Central memory CD4-positive, alpha-beta T cell (primary cell): ENCODE measurements at regions not wholly inside any gene's neighbourhood (a gene's known extent, or its start where the extent isn't known, plus 50 kb on each side); places are given as distances from the start of the nearest gene placed in this dataset.
"Not testable (repeated sequence)": the region's sequence is repeated elsewhere in the genome, so short reads cannot be mapped to it uniquely, and the experiment has no call there.

Experiments
- DNase-seq: peaks from one replicate; pipeline ENCODE4 v3.0.0; 2022

DNA sequence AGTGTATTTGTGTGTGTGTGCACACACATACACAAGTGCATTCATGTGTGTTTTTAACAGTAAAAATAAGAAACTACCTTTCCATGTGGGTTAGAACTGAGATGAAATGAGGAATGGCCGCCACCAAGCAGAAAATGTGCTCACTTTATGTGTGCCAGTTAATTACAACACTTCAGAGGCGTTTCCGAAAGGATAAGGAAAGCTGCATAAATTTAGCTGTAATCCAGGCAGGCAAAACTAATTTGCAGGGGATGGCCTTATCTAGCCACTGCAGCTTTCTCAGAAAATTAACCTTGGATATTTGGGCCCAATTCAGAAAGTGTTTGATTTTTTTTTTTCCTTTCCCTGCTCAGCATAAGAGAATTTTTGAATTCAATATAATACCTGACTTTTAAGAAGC, 328.8 kb upstream of the PHF14 start:
- no peak for DNase-seq

DNA sequence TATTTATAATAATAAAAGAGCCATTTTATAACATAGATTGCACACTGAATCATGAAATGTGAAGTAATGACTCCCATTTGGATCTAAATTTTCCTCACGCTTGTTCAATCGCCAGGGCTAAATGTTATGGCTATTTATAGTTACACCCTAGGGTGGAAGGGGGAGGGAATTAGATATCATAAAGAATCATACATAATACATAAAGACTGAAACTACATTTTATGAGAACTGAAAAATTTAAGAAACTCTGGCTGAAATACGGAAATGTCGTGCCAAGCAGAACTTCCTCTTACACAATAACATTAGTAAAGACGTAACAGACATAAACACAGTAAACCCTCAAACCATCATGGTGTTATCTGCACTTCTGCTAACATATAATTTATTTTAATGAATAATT, 327.5 kb upstream of the PHF14 start:
- DNase-seq, result no peak

DNA sequence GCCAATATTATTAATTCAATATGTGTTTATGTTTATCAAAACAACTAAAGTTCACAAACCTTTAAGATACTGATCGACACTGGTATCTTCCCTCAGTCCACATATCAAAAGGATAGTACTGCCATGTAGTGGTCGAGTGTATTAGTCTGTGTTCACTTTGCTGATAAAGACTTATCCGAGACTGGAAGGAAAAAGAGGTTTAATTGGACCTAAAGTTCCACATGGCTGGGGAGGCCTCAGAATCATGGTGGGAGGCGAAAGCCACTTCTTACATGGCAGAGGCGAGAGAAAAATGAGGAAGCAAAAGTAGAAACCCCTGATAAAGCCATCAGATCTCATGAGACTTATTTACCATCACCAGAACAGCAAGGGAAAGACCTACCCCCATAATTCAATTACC, 325.4 kb upstream of the PHF14 start:
- no peak for DNase-seq

DNA sequence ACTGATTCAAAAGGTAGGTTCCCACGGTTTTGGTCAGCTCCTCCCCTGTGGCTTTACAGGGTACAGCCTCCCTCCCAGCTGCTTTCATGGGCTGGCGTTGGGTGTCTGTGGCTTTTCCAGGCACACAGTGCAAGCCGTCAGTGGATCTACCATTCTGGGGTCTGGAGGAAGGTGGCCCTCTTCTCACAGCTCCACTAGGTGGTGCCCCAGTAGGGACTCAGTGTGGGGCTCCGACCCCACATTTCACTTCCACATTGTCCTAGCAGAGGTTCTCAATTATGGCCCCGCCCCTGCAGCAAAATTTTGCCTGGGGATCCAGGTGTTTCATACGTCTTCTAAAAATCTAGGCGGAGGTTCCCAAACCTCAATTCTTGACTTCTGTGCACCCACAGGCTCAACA, 324.6 kb upstream of the PHF14 start:
- DNase-seq, result not testable (repeated sequence)

DNA sequence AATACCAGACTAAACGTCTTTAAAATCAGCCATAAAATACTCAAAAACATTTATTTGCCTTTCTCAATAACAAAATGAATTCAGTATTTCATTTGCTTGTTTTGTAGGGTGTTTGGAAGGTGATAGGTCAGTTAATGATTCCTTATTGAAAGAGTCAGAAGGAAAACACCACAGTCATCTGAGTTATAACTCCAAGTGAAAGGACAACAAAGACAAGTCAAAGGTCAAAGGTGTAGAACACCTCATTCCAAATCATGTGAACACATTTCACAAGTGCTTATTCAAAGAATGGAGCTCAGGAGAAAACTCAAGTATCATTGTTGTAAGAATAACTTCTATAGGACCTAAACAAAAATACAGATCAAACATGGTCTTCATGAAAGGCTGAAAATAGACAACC, 318.6 kb upstream of the PHF14 start:
- no peak for DNase-seq

DNA sequence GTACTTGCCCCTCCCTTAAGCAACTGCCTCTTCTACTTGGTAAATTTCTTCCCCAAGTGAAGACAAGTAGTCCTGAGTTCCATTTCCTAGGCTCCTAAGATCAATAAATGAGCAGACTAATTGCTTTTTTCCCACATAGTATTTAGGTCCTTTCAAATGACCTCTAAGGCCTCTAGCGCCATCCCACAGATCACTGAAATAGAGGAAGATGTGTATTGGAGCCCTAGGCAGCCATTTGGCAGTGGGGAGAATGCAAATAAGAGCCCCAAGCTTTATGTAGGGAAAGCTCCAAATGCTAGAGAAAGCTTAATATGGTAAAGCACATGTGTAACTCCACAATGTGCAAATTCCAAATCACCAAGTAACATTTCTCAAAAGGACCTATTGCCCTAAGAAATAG, 316.5 kb upstream of the PHF14 start:
- DNase-seq, result no peak

DNA sequence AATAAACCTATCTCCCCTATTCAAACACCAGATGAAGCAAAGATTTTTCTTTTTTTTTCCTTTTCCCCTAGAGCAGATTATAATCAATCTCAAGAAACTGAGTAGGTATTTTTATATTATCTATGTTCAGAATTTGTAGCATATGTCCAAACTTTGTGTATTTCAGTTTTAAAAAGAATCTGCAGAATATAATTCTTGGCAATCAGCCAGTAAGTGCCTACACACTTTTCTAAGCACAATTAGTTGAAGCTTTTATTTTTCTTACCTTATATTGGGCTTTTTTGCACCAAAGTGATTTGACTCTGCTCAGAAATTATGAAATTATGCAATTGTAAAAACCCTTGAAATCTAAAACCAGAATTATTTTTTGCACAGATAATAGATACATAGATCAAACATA, 315.8 kb upstream of the PHF14 start:
- DNase-seq, result no peak

DNA sequence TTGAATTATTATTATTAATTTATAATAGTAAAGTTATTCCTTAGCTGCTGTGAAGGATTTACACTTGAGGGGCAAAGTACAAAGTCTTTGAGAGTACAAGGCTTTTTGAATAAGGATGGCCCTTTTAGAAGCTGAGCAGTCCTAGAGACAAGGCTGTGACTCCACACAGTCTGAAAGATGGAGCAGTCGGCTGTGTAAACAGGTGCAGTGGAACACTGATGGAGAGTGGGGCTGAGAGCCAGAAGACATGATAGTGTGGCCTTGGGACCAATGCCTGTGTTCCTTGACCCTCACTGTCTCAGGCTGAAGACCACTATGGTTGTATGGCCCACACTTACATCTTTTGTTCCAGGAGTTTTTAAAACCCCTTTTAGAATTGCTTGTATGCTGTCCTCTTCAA, 311.2 kb upstream of the PHF14 start:
- no peak for DNase-seq

DNA sequence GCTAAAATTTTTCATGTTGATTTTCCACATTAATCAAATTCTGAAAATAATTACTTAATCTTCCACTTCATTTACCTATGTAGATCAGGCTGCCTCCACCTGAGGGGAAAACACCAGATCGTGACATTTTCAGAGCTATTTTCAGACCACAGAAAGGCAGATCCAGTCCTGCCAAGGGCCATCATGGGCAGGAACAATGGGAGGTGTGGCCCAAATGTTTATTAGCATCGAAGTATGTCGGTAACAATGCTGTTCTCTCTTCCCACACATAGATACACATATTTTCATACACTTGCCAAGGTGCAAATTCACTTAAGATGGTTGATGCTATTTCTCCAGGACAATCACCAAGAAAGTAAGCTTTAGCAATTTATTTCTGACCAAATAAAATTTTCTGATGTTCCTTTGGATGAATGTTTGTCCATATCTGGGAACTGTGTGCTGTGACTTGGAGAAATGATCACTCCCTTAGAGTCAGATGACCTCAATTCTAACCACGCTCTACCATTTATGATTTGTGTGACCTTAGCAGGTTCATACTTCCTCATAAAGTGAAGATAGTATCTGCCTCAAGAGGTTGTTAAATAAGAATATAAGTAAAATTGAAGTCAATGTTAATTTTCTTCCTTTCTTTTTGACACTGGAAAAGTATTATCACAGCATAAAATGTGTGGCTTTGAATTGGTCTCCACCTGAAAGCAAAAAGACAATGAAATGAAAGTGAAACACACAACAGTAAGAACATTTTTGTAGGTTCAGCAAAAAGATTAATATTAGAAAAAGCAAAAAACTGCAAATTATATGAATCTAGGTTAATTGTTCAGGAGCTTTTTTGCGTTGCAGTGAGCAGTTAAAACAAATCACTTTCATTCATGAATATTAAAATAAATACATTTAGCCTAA, 310.4 kb upstream of the PHF14 start:
- no peak for DNase-seq

DNA sequence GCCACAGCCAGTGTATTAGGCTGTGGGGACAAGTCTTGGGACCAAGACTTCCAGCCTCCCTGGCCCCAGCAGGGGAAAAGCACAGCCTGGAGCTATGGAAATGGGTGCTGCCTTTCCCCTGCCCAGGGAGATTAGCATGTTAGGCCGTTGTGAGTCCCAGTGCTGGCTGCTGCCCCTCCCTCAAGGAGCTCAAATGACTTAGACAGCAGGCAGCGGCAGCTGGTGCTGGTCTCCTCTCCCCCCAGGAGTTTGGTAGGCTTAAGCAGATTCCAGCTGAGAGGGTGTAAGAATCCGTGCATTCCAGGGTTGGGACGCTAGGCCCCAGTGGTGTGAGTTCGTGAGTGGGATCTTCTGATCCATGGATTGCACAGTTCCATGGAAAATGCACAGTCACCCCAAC, 301.5 kb upstream of the PHF14 start:
- DNase-seq, result no peak

DNA sequence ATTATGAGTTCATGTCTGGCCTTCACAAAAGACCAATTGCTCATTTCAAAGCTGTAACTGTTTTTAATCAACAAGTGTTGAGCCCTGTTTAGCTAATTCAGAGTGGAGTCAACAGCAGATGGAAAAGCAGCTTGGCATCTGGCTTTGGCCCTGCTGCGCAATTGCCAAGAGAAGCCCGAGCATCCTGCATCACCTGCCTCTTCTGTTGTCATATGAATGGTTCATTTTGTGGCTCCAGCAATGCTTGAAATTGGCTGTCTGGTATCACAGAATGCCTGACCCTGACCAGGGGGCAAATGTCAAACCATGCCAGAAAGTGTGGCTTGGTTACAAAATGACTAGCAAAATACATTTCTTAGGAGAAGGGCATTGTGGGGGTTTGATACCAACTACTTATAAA, 296.5 kb upstream of the PHF14 start:
- DNase-seq, result no peak

DNA sequence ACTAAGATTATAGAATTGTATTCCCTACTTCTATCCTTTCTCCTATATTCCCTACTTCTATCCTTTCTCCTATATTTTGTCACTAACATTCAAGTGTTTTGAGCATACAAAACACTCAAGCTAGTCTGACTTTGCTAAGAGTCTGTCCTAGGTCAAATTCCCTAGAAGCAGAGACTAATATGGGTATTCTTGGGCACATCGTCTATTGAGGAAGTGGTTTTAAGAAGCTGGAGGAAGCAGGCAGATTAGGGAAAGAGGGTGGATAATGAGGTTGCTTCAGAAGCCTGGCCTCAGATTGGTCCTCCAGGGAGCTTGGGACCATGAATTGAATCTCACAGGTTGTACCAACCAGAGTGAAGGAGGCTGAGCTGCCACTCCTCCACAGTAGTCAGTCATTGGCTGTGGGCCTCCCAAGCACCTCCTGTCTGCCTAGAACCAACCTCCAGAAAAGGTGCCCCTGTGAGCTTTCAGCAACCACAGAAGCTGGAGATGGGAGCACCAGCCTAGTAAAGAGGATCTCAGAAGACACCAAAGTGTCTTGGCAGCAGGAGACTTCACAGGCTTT, 295.9 kb upstream of the PHF14 start:
- no peak for DNase-seq

DNA sequence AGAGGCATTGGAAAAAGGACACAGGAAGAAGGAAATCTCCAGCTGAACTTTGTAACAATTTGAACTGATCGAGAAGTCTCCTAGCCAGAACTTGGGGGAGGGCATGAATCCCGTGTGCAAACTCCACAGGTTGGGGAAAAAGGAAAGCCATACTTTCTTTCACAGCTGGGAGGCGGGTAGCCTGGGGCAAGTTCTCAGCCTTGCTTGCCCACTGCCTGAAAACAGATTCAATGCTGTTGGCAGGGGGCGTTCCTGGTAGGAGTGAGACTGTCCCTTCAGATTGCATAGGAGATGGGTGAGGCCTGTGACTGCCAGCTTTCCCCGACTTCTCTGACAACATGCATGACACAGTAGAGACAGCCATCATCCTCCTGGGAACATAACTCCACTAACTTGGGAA, 289.1 kb upstream of the PHF14 start:
- DNase-seq, result no peak

DNA sequence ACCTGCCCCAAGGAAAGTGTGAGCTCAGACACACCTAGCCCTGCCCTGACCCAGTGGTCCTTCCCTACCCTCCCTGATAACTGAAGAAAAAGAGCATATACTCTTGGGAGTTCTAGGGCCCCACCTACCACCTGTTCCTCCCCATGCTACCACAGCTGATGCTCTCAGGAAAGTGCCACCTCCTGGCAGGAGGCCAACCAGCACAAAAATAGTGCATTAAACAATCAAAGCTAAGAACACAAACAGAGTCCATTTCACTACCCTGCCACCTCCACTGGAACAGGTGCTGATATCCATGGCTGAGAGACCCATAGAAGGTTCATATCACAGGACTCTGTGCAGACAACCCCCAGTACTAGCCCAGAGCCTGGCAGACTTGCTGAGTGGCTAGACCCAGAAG, 288.6 kb upstream of the PHF14 start:
- no peak for DNase-seq

DNA sequence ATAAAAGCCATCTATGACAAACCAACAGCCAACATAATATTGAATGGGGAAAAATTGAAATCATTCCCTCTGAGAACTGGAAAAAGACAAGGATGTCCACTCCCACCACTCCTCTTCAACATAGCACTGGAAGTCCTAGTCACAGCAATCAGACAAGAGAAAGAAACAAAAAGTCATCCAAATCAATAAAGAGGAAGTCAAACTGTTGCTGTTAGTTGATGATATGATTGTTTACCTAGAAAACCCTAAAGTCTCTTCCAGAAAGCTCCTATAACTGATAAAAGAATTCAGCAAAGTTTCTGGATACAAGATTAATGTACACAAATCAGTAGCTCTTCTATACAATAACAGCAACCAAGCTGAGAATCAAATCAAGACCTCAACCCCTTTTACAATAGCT, 285.1 kb upstream of the PHF14 start:
- DNase-seq, result no peak

DNA sequence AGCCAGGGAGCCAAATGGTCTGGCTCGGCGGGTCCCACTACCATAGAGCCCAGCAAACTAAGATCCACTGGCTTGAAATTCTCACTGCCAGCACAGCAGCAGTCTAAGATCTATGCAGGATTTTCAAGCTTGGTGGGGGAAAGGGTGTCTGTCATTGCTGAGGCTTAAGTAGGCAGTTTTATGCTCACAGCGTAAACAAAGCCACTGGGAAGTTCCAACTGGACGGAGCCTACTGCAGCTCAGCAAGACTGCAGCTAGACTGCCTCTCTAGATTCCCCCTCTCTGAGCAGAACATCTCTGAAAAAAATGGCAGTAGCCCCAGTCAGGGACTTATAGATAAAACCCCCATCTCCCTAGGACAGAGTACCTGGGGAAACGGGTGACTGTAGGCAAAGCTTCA, 277.6 kb upstream of the PHF14 start:
- no peak for DNase-seq

DNA sequence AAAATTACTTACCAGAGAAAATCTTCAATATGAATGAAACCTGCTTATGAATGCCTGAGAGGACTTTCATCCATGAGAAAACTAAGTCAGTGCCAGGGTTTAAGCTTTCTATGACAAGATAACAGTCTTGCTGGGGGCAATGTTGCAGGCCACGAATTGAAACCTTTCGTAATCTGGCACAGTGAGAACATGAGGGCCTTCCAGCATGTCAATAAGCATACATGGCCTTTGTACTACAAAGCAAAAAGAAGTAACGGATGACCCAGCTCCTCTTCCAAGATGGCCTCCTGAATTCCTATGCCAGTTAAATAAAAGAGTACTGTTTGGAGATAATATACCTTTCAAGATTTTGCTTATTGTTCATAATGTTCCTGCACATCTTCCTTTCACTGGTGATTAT, 270.6 kb upstream of the PHF14 start:
- no peak for DNase-seq

DNA sequence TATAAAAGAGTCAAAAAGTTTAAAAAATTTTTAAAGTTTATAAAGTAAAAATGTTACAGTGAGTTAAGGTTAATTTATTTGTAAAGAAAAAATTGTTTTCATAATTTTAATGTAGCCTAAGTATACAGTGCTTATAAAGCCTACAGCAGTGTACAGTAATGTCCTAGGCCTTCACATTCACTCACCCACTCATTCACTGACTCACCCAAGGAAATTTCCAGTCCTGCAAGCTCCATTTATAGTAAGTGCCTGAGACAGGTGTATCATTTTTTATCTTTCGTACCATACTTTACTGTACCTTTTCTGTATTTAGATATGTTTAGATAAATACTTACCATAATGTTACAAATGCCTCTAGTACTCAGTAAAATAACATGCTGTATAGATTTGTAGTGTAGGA, 269.7 kb upstream of the PHF14 start:
- DNase-seq, result no peak

DNA sequence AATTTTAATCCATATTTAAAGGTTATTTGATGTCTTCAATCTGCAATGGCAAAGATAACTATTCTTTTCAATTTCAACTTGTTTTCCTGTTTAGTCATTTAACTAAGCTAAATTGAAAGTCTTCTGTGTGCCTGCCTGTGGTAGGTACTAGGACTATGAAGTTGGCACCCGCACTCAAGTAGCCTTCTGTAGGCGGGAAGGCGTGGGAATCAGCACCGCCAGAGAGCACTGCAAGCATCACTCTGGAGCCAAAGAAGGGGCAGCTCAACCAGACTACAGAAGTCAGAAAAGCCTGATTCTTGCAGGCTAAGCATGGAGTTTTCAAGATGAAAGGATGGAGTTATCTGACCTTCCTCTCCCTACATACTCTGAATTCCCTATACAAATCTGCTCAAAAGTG, 269.0 kb upstream of the PHF14 start:
- no peak for DNase-seq

DNA sequence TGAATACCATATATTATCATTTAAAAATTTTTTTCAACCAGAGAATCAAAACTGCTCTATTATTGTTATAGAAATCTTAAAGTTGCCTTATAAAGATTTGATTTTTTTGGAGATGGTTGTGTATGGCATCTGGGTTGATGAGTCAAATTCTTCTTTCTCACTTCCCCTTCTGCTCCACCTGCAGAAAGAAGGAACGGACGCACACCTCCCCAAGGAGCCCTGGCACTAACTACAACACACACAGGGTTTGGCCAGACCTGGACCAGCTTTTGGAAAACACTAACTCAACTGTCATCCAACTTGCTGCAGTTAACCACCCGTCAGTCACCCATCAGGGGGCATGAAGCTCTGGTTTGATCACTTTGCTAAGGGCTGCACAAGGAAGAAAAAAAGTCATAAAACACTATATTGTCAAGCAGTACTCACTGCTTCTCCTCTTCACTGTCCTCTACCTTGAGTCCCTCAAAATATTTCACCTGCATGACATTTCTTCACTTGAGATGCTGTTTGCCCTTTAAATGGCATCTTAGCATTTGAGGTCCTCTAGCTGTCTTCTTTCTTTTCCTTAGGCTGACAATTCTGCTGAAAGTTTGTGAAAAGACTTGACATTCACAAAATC, 266.7 kb upstream of the PHF14 start:
- DNase-seq, result no peak

DNA sequence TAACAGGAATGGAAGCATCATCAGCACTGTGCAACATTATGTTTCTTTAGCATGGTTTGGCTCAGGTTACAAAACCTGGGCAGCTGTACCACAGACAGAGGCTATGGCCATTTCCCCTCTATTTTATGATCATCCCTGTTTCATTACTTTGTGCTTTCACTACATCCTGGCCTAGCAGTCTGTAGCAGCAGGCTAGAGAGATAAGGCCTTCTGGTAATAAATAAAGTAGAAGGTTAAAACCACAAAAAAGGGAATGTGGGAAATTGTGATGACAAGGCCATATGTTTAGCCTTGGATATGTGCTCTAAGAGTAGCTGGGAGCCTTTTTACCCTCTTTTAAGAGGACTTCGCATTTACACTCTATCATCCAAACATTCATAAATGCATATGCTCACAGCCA, 266.2 kb upstream of the PHF14 start:
- DNase-seq, result no peak

DNA sequence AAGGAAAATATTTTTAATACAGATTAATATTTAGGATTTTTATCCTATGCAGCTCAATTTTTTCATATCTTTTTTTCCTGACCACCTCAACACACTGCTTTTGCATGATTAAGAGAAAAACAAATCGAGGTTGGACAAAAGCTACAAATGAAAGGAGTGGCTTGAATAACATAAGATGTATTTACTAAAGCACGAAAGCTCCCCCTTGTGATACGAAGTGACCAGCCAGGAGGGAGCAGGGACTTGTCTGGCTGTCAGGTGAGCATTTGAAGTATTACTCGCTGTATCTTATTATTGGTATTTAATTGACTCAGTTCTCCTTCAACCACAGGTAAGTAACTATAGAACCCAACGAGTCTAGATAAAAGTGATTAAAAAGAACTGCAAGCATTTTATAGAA, 265.2 kb upstream of the PHF14 start:
- no peak for DNase-seq

DNA sequence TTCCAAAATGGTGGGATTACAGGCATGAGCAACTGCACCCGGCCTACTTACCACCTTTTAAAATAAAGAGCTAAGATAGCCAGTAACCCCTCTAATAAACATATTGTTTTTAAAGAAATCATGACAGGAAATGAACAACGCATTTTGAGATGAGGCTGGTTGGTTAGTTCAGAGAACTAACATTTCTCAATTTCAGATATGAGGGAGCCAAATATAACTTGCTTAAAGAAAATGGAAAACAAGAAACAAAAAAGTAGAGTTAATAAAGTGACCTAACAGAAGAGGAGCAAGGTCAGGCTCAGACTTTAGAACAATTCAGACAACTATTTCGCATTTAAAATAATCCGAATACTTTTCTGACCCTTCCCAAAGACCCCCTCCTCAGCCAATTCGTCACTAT, 254.9 kb upstream of the PHF14 start:
- no peak for DNase-seq

DNA sequence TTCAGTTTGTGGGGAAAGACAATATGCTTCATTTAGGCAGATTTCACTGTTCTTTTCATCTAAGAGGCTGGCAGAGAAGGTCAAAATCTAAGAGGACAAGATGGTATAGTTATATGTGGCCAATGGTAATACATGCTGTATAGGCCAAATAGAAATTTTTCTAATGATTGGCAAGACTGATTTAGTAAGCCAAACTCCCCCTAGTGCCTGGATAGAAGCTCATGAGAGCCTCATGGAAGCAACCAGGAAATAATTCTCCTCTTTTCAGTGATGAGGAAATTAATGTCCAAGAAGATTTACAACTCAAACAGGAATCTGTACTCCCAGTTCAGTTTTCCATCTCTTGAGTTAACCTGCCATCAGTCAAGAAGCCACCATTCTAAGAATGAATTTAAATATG, 253.6 kb upstream of the PHF14 start:
- DNase-seq, result no peak

DNA sequence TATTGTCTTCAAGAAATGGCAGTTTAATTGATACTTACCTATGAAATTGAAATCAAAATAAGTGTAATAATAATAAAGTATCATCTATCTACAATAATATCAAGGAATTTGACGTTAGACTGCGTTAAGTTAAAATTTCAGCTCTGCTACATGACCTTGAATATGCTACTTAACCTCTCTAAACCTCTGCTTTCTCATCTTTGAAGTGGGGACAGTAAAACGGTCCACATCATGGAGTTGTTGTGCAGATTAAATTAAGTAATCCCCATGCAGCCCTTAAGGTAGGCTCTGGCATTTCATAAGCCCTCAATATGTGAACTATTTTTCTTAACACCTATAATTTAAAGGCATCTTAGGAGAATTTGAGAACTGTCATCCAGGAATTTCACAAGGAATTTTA, 252.4 kb upstream of the PHF14 start:
- no peak for DNase-seq
